GM23248 (cell line): ENCODE measurements at regions not wholly inside any gene's neighbourhood (a gene's known extent, or its start where the extent isn't known, plus 50 kb on each side); places are given as distances from the start of the nearest gene placed in this dataset.
"Not testable (repeated sequence)": the region's sequence is repeated elsewhere in the genome, so short reads cannot be mapped to it uniquely, and the experiment has no call there.

Source experiments
- EZH2 ChIP-seq: fragments of 200-600 bp; sonication (generic); IDR thresholded peaks from 2 replicates; pipeline ENCODE4 v1.6.1; 2018; ENCODE audit warnings: antibody characterized with exemption, mild to moderate bottlenecking; ENCODE audit not compliant: insufficient read depth, poor library complexity, severe bottlenecking
- EZH2phosphoT487 ChIP-seq: fragments of 200-600 bp; sonication (generic); IDR thresholded peaks from 2 replicates; pipeline ENCODE4 v1.6.1; 2018; ENCODE audit warnings: antibody characterized with exemption, moderate library complexity, mild to moderate bottlenecking, low read depth; ENCODE audit not compliant: insufficient read depth

GRCh38 chr17:21766565-21766964, 74.2 kb downstream of the KCNJ18 start:
- TF ChIP-seq EZH2, EZH2phosphoT487: not testable (repeated sequence)
